ENCODE measurements at regions not wholly inside any gene's neighbourhood (a gene's known extent, or its start where the extent isn't known, plus 50 kb on each side); places are given as distances from the start of the nearest gene placed in this dataset.

DNA sequence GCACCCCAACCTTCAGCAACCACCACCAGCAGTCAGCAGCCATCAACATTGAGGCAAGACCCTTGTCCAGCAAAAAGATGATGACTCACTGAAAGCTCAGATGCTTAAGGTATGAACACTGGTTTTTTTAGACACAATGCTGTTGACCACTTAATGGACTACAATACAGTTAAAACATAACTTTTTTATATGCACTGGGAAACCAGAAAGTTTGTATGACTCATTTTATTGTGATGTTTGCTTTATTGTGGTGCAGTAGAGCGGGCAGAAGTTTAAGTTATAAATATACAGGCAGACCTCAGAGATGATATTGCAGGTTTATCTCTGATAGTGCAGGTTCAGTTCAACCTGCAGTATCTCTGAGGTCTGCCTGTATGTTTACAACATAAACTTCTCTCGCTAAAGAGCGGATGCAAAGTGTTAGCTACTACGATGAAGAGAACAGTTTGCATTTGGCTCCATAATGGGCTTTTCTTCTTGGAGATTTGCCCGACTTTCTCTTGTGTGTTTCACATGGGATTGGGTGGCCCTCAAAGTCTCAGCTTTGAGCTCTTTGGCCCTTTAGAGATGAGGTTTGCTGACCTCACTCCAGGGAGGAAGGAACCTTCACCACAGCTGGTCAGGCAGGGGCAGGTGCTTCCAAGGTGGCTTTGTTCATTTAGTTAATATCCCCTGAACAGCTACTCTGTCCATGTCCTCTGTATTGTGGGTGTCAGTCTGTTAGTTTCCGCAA is 84.4 kb upstream of the SHH start:
- no peak overlapping the region for H3K4me3 ChIP-seq (ENCODE audit: low read depth, low read length)
- DNase-seq (ENCODE audit: low read depth), result peak; percentile 62
- TF ChIP-seq CTCF (conservative IDR thresholded peaks at IDR 0.05; ENCODE audit: low read depth, low read length), result no peak

GRCh38 chr7:155893664-155894063 is 81.4 kb upstream of the SHH start:
- TF ChIP-seq CTCF (conservative IDR thresholded peaks at IDR 0.05; ENCODE audit: low read depth, low read length), result no peak
- H3K4me3 ChIP-seq (ENCODE audit: low read depth, low read length), result no peak overlapping the region
- DNase-seq (ENCODE audit: low read depth), result no peak

DNA sequence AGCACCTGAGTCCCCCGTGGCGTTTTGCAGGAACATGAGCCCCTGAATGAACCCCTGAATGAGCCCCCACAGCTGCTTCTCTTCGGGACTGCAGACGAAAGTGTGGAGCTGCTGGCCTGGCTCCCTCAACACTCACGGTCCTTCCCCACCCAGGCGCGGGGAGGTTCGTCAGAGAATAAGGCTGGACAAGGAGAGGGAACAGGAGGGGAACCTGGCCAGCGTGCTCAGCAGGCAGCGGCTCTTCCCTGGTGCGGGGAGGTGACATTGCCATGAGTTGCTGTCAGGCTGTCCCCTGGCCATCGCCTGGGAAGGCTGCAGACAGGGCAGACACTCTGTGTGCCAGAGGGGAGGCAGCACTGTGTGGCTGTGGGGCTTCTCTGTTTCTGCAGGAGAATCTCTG is 80.9 kb upstream of the SHH start:
- no peak for TF ChIP-seq CTCF (conservative IDR thresholded peaks at IDR 0.05; ENCODE audit: low read depth, low read length)
- no peak for DNase-seq (ENCODE audit: low read depth)
- no peak overlapping the region for H3K4me3 ChIP-seq (ENCODE audit: low read depth, low read length)

GRCh38 chr7:155889636-155890511 is 77.6 kb upstream of the SHH start:
- TF ChIP-seq CTCF (conservative IDR thresholded peaks at IDR 0.05; ENCODE audit: low read depth, low read length), result no peak
- no peak for DNase-seq (ENCODE audit: low read depth)
- no peak overlapping the region for H3K4me3 ChIP-seq (ENCODE audit: low read depth, low read length)

DNA sequence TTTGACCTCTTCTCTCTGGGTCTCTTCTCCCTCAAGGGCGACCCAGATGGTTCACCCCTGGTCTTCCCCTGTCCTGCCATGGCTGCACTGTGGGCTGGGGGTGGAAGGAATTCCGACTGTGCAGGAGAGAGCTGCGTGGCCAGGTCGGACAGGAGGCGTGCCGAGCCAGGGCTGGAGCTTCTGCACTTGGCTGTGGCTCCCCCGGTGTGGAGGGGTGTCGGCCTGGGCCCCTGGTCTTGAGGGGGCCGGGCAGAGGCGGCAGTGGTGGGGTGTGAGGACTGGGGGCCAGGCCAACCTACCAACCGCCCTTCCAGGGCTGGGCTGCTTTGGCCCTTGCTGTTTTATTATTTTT is 74.9 kb upstream of the SHH start:
- H3K4me3 ChIP-seq (ENCODE audit: low read depth, low read length), result no peak overlapping the region
- no peak for TF ChIP-seq CTCF (conservative IDR thresholded peaks at IDR 0.05; ENCODE audit: low read depth, low read length)
- DNase-seq (ENCODE audit: low read depth), result no peak

DNA sequence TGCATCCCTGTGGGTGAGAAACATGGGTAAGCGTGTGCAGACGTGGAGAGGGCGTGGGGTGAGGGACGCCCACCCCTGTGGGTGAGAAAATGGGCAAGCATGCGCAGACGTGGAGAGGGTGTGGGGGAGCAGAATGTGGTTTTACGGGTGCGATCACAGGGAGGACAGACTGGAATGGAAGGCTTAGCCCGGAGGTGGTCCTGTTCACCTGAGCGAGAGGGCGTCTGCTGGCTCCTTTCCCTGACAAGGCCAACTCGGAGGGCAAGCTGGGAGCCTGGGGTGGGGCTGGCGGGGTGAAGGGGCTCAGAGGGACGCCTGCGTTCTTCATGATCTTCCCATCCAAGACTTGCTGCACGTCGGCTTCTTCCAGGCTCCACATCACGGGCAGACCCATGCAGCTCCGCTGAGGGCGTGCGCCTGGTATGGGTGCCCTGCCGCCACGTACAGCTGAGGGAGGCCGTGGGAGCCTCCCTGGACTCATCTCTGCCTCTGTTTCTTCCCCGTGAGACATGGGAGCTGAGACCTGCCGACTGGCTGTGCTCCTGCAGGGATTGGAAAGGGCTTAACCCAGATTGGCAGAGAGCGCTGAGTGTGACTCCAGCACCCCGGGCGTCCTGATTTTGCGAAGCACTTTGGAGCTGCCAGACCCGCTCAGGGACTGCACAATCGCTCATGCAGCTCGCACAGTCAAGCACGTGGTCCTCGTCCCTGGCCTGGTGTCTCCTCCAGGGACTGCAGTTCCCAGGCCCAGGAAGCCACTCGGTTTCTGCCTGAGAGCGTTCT is 74.3 kb upstream of the SHH start:
- no peak for TF ChIP-seq CTCF (conservative IDR thresholded peaks at IDR 0.05; ENCODE audit: low read depth, low read length)
- H3K4me3 ChIP-seq (ENCODE audit: low read depth, low read length), result no peak overlapping the region
- DNase-seq (ENCODE audit: low read depth), result no peak

Measured in epithelial cell of proximal tubule (primary cell).